NCI-H2107 treated with DMSO at 0.1 percent for 48 hours (cell line): ENCODE measurements at regions not wholly inside any gene's neighbourhood (a gene's known extent, or its start where the extent isn't known, plus 50 kb on each side); places are given as distances from the start of the nearest gene placed in this dataset.
A peak's percentile ranks its signal among the peaks of the same experiment; 100 is the strongest.

Experiments used
- DNase-seq: peaks from one replicate; lab custom pipeline; 2025; ENCODE audit not compliant: unreplicated experiment; lab: John Stamatoyannopoulos, UW

GRCh38 chr4:74675673-74676279 is 118.5 kb downstream of the BTC start:
- peak; percentile 2 for DNase-seq

- DNase-seq: no peak
Measured at GRCh38 chr4:74682567-74683359, 111.6 kb downstream of the BTC start.

- no peak for DNase-seq
Measured at GRCh38 chr4:74692972-74693371, 101.4 kb downstream of the BTC start.
